SK-N-SH treated with all-trans-retinoic acid at 6 μM for 48 hours (cell line): ENCODE measurements at regions not wholly inside any gene's neighbourhood (a gene's known extent, or its start where the extent isn't known, plus 50 kb on each side); places are given as distances from the start of the nearest gene placed in this dataset.

Experiments used
- CREB5 ChIP-seq: fragments of 250-450 bp; sonication (Bioruptor Pico); IDR thresholded peaks from 2 replicates; pipeline ENCODE4 v1.5.1; 2020; ENCODE audit warnings: low read depth, mild to moderate bottlenecking, moderate library complexity
- CSDC2 ChIP-seq: fragments of 250-450 bp; sonication (Bioruptor Pico); IDR thresholded peaks from 2 replicates; pipeline ENCODE4 v1.5.0; 2020; ENCODE audit warnings: mild to moderate bottlenecking, moderate library complexity
- CSRNP3 ChIP-seq: fragments of 250-450 bp; sonication (Bioruptor Pico); IDR thresholded peaks from 2 replicates; pipeline ENCODE4 v1.5.1; 2021; ENCODE audit warnings: mild to moderate bottlenecking, moderate library complexity
- ESRRG ChIP-seq: fragments of 250-450 bp; sonication (Bioruptor Pico); IDR thresholded peaks from 2 replicates; pipeline ENCODE4 v1.6.1; 2021; ENCODE audit warnings: mild to moderate bottlenecking
- PATZ1 ChIP-seq: fragments of 250-450 bp; sonication (Bioruptor Pico); IDR thresholded peaks from 2 replicates; pipeline ENCODE4 v1.8.0; 2020; ENCODE audit warnings: mild to moderate bottlenecking, moderate library complexity, borderline replicate concordance
- POU6F1 ChIP-seq: fragments of 250-450 bp; sonication (Bioruptor Pico); IDR thresholded peaks from 2 replicates; pipeline ENCODE4 v1.8.0; 2021; ENCODE audit warnings: low read depth, mild to moderate bottlenecking, moderate library complexity, borderline replicate concordance
- PPARA ChIP-seq: fragments of 250-450 bp; sonication (Bioruptor Pico); IDR thresholded peaks from 2 replicates; pipeline ENCODE4 v1.5.0; 2020; ENCODE audit warnings: mild to moderate bottlenecking, borderline replicate concordance
- RARB ChIP-seq: fragments of 250-450 bp; sonication (Bioruptor Pico); IDR thresholded peaks from 2 replicates; pipeline ENCODE4 v1.8.0; 2021; ENCODE audit warnings: mild to moderate bottlenecking, moderate library complexity
- TSHZ2 ChIP-seq: fragments of 250-450 bp; sonication (Bioruptor Pico); IDR thresholded peaks from 2 replicates; pipeline ENCODE4 v1.5.0; 2020; ENCODE audit warnings: mild to moderate bottlenecking, moderate library complexity
- ZC3H10 ChIP-seq: fragments of 250-450 bp; sonication (Bioruptor Pico); IDR thresholded peaks from 2 replicates; pipeline ENCODE4 v1.5.1; 2021; ENCODE audit warnings: mild to moderate bottlenecking, moderate library complexity
- ZFP30 ChIP-seq: fragments of 450-650 bp; formaldehyde crosslinking; IDR thresholded peaks from 2 replicates; pipeline ENCODE4 v1.5.0; 2022; ENCODE audit warnings: mild to moderate bottlenecking, moderate library complexity
- ZNF565 ChIP-seq: fragments of 450-650 bp; formaldehyde crosslinking; conservative IDR thresholded peaks from 2 replicates; pipeline ENCODE4 v1.5.0; 2020; ENCODE audit warnings: low read depth, mild to moderate bottlenecking, moderate library complexity

GRCh38 chr10:24006741-24007140 lies 202.2 kb upstream of the KIAA1217 start:
- no peak for TF ChIP-seq CREB5 (CRISPR knock-in tag)
- TF ChIP-seq ESRRG (CRISPR knock-in tag) = no peak
- TF ChIP-seq PATZ1 = no peak
- TF ChIP-seq PPARA (CRISPR knock-in tag) = no peak
- no peak for TF ChIP-seq ZFP30 (CRISPR knock-in tag)
- no peak for TF ChIP-seq POU6F1 (CRISPR knock-in tag)
- TF ChIP-seq TSHZ2 = no peak
- no peak for TF ChIP-seq RARB
- TF ChIP-seq CSRNP3 (CRISPR knock-in tag) = no peak
- no peak for TF ChIP-seq CSDC2
- no peak for TF ChIP-seq ZNF565 (CRISPR knock-in tag)
- no peak for TF ChIP-seq ZC3H10 (CRISPR knock-in tag)
